HepG2 (cell line): ENCODE measurements at regions not wholly inside any gene's neighbourhood (a gene's known extent, or its start where the extent isn't known, plus 50 kb on each side); places are given as distances from the start of the nearest gene placed in this dataset.

Source experiments
- DNMT3B ChIP-seq: conservative IDR thresholded peaks from 2 replicates; pipeline ENCODE4 v1.6.1; 2016; ENCODE audit warnings: missing biosample characterization, control low read depth
- DZIP1 ChIP-seq: sonication (generic); formaldehyde crosslinking; IDR thresholded peaks from 2 replicates; pipeline ENCODE4 v1.5.0; 2020; ENCODE audit warnings: mild to moderate bottlenecking, missing genetic modification reagents
- E2F2 ChIP-seq: sonication (generic); formaldehyde crosslinking; IDR thresholded peaks from 2 replicates; pipeline ENCODE4 v1.4.0; 2020; ENCODE audit warnings: missing genetic modification reagents, borderline replicate concordance
- EEA1 ChIP-seq: sonication (generic); formaldehyde crosslinking; IDR thresholded peaks from 2 replicates; pipeline ENCODE4 v1.5.1; 2020; ENCODE audit warnings: mild to moderate bottlenecking, missing genetic modification reagents, borderline replicate concordance
- ELF1 ChIP-seq: sonication (generic); formaldehyde crosslinking; IDR thresholded peaks from 2 replicates; pipeline ENCODE4 v1.4.0; 2020; ENCODE audit warnings: missing genetic modification reagents
- ELF4 ChIP-seq: sonication (generic); formaldehyde crosslinking; IDR thresholded peaks from 2 replicates; pipeline ENCODE4 v1.5.0; 2020; ENCODE audit warnings: missing genetic modification reagents, mild to moderate bottlenecking, moderate library complexity, borderline replicate concordance
- HOXA3 ChIP-seq: sonication (generic); formaldehyde crosslinking; IDR thresholded peaks from 2 replicates; pipeline ENCODE4 v1.5.0; 2020; ENCODE audit warnings: missing genetic modification reagents
- JUN ChIP-seq: sonication (generic); formaldehyde crosslinking; IDR thresholded peaks from 2 replicates; pipeline ENCODE4 v1.4.0; 2020; ENCODE audit warnings: mild to moderate bottlenecking, missing genetic modification reagents
- NFE2L2 ChIP-seq: fragments of 150-350 bp; IDR thresholded peaks from 2 replicates; pipeline ENCODE4 v1.6.1; 2014; ENCODE audit warnings: low read length
- NFKBIZ ChIP-seq: IDR thresholded peaks from 2 replicates; pipeline ENCODE4 v1.6.1; 2018; ENCODE audit warnings: missing genetic modification reagents, missing compliant biosample characterization
- NR3C1 ChIP-seq: sonication (generic); formaldehyde crosslinking; IDR thresholded peaks from 2 replicates; pipeline ENCODE4 v1.4.0; 2020; ENCODE audit warnings: missing genetic modification reagents
- PPARG ChIP-seq: conservative IDR thresholded peaks from 2 replicates; pipeline ENCODE4 v1.6.1; 2016; ENCODE audit warnings: missing biosample characterization, missing genetic modification reagents
- PRDM15 ChIP-seq: sonication (generic); formaldehyde crosslinking; IDR thresholded peaks from 2 replicates; pipeline ENCODE4 v1.4.0; 2020; ENCODE audit warnings: missing genetic modification reagents
- RERE ChIP-seq: IDR thresholded peaks from 2 replicates; pipeline ENCODE4 v1.6.1; 2016; ENCODE audit warnings: low read depth, missing genetic modification reagents, missing compliant biosample characterization
- SIN3B ChIP-seq: fragments of 150-350 bp; IDR thresholded peaks from 2 replicates; pipeline ENCODE4 v1.6.1; 2014; ENCODE audit warnings: low read length
- ZNF841 ChIP-seq: sonication (generic); formaldehyde crosslinking; IDR thresholded peaks from 2 replicates; pipeline ENCODE4 v1.8.1; 2023; ENCODE audit warnings: missing genetic modification reagents, borderline replicate concordance

GRCh38 chr20:53763707-53764414, 170.2 kb upstream of the ZNF217 start (continued):
- TF ChIP-seq PRDM15 (CRISPR knock-in tag): no peak
- TF ChIP-seq EEA1 (CRISPR knock-in tag): no peak
- peak; percentile 98 for TF ChIP-seq NFKBIZ (CRISPR knock-in tag)
- TF ChIP-seq SIN3B: no peak
- TF ChIP-seq ELF1 (CRISPR knock-in tag): peak; percentile 71; the same call in 1 of the 2 replicates
- peak; percentile 79; the same call in 1 of the 2 replicates for TF ChIP-seq ELF4
- peak; percentile 89 for TF ChIP-seq PPARG
- no peak for TF ChIP-seq NR3C1 (CRISPR knock-in tag)
- peak; percentile 99 for TF ChIP-seq HOXA3 (CRISPR knock-in tag)
- no peak for TF ChIP-seq ZNF841
- no peak for TF ChIP-seq DZIP1
- no peak for TF ChIP-seq E2F2 (CRISPR knock-in tag)
- 0 out of 2 replicates have a peak, but pooled peaks have one; percentile 4 for TF ChIP-seq NFE2L2
- TF ChIP-seq DNMT3B (CRISPR knock-in tag): peak; percentile 96; the same call in 1 of the 2 replicates
- peak; percentile 75; the same call in 1 of the 2 replicates for TF ChIP-seq RERE (CRISPR knock-in tag)
- TF ChIP-seq JUN (CRISPR knock-in tag): peak; percentile 89
